GM18861 (cell line): ENCODE measurements at regions not wholly inside any gene's neighbourhood (a gene's known extent, or its start where the extent isn't known, plus 50 kb on each side); places are given as distances from the start of the nearest gene placed in this dataset.
"Not testable (repeated sequence)": the region's sequence is repeated elsewhere in the genome, so short reads cannot be mapped to it uniquely, and the experiment has no call there.

Experiments used
- ATAC-seq: cut with Tn5 transposase; IDR thresholded peaks from one replicate; pipeline ENCODE4 v1.9.1; 2021; ENCODE audit not compliant: unreplicated experiment

GRCh38 chr2:193219413-193219812, 1024.7 kb upstream of the TMEFF2 start:
- no peak for ATAC-seq

GRCh38 chr2:193201583-193201982, 1006.9 kb upstream of the TMEFF2 start:
- ATAC-seq: no peak

DNA sequence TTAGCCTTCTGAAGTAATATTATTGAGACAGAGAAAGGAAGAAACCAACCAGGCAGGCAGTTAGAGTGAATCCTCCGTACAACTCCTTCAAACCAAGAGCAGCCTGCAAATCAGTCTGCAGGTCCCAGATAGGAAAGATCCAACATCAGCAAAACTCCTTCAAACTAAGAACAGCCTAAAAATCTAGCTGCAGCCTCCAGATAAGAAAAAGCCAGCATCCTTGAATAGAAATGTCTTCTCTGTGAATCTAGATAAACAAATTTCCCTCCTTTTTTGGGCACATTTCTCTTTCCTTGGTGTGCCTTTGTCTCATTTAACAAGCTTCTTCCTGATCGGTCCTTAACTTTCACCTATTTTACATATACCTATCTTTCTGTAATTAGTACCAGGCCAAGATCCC, 1004.6 kb upstream of the TMEFF2 start:
- no peak for ATAC-seq

DNA sequence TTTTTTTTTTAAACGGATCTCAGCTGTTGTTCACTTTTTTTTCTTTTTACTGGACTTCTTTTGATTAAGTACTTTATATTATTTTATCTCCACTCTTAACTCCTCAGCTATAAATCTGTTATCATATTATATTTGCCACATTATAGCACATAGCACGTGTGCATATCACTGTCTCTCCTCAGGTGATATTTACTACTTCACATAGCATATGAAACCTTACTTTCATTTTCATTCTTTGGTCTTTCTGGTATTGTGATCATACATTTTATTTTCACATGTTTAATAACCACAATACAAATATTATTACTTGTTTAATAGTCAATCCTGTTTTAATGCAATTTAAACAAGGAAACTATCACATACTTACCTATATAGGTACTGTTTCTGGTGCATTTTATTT, 993.1 kb upstream of the TMEFF2 start:
- peak; percentile 60 for ATAC-seq

DNA sequence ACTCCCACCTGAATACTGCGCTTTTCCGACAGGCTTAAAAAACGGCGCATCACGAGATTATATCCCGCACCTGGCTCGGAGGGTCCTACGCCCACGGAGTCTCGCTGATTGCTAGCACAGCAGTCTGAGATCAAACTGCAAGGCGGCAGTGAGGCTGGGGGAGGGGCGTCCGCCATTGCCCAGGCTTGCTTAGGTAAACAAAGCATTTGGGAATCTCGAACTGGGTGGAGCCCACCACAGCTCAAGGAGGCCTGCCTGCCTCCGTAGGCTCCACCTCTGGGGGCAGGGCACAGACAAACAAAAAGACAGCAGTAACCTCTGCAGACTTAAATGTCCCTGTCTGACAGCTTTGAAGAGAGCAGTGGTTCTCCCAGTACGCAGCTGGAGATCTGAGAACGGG, 976.2 kb upstream of the TMEFF2 start:
- ATAC-seq: not testable (repeated sequence)

DNA sequence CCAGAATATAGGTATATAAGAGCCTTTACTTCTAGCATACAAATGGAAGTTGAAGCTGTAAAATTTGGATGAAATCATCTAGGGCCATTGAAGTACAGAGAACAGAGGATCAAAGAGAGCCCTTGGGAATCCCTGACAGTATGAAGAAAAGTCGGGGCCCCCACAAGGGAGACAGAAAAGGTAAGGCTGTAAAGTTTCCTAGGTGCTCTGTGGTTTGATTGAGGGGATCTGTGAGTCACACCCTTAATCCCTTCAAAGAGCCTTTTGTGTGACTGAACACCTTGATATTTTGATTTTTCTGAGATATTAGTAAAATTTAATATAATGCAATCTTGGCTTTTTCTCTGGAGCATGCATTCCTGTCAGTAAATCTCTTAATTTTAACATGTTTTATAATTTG, 961.7 kb upstream of the TMEFF2 start:
- no peak for ATAC-seq

DNA sequence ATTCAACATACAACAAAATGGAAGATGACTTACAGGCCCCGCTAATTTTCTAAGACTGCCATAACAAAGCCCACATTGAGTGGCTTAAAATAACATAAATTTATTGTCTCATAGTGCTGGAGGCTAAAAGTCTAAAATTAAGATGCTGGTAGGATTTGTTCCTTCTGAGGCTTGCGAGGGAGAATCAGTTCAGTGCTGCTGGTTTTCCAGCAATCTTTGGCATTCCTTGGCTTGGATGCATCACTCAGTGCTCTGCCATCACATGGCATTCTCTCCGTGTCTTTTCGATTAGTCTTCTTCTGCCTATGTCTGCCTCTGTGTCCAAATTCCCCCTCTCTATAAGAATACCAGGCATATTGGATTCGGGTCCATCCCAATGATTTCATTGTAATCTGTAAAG, 959.3 kb upstream of the TMEFF2 start:
- no peak for ATAC-seq

GRCh38 chr2:193153576-193153975, 958.8 kb upstream of the TMEFF2 start:
- no peak for ATAC-seq

- not testable (repeated sequence) for ATAC-seq
Observed at GRCh38 chr2:193142467-193142866, 947.7 kb upstream of the TMEFF2 start.

- ATAC-seq: no peak
Observed at GRCh38 chr2:193141998-193142397, 947.3 kb upstream of the TMEFF2 start.

DNA sequence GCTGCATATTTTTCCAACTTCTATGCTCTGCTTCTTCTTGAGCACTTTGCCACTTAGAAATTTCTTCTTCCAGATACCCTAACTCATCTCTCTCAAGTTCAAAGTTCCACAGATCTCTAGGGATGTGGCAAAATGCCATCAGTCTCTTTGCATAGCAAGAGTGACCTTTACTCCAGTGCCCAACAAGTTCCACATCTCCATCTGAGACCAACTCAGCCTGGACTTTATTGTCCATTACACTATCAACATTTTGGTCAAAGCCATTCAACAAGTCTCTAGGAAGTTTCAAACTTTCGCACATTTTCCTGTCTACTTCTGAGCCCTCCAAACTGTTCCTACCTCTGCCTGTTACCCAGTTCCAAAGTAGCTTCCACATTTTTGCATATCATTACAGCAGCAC, 946.2 kb upstream of the TMEFF2 start:
- not testable (repeated sequence) for ATAC-seq

DNA sequence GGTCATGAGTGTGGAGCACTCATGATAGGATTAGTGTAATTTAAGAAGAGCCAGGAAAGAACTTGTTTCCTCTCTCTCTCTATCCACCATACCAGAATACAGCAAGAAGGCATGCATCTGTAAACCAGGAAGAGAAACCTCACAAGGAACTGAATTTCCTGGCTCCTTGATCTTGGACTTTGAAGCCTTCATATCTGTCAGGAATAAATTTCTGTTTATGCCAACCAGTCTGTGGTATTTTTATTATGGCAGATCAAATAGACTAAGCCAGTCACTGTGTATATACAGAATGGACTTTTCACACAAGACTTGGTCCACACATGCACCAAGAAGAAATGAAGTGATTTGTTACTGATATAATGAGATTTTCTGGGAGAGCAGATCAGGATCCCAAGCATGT, 930.1 kb upstream of the TMEFF2 start:
- no peak for ATAC-seq

DNA sequence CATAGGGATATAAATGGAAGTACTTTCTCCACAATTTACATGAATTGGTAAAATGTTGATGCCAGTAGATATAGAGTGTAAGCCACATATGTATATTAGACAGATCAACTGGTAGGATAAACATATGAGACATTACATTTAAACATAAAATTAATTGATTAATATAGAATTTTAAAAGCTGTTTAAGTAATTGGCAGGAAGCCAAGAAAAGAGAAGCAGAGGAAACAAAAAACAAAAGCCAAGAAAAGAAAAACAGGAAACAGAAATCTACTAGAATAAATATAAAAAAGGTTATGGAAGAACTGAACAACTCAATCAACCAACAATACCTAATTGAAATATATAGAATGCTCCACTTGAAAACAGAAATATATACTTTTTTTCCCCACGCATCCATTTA, 920.1 kb upstream of the TMEFF2 start:
- ATAC-seq: no peak

DNA sequence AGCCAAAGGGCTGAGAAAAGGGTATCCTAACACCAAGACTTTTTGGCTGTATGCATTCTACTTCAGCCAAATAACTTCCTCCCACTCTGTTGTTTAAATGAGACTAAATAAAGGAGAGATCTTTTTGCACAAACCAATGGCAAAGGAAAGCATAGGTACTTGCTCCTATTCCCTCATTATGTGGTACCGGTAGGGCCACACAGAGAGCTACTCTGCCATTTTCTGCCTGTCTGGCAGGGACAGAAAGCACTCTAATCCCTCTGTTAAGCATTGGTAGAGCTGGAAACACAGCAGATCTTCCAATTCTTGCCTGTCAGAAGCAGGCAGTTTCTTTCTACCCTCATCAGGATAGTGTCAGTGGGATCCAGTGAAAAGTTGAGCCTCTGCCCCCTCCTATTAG, 918.3 kb upstream of the TMEFF2 start:
- no peak for ATAC-seq

GRCh38 chr2:193103064-193103463, 908.3 kb upstream of the TMEFF2 start:
- no peak for ATAC-seq

- no peak for ATAC-seq
Observed at GRCh38 chr2:193101591-193101990, 906.9 kb upstream of the TMEFF2 start.

GRCh38 chr2:193088026-193088425, 893.3 kb upstream of the TMEFF2 start:
- no peak for ATAC-seq

GRCh38 chr2:193076995-193077394, 882.3 kb upstream of the TMEFF2 start:
- no peak for ATAC-seq

DNA sequence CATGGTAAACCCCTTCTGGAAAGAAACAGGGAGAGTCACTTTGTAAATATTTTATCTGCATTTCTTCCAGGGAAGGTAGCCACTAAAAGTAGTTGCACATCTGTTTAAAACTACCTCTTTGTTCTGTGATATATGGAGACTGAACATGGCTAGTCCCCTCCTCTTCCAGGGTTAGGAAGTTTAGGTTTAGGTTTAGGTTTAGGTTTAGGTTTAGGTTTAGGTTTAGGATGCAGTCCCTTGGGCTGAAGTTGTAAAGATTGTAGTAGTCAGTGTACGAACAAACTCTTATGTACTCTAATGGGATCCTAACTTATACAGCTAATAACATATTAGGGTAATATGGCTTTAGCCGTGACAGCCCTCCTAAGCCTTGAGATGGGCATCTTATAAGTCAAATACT, 880.2 kb upstream of the TMEFF2 start:
- no peak for ATAC-seq

DNA sequence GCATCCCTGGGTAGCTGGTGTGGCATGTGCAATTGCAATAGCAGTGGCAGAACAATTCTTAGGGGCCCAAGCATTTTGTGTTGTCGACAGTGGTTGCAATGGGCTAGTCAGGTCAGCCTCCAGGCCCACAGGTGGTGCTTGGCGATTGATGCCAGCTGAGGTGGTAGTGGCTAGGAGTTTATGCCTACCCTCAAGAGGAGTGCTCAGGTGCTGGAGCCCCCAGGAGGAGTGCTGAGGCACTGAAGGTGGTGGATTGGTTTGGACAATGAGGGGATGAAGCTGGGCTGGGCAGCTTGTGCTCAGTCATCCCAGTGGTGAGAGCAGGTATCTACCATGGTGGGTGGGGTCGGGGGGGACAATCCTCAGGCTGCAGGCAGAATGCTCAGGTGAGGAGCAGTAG, 877.9 kb upstream of the TMEFF2 start:
- no peak for ATAC-seq

GRCh38 chr2:193025556-193025955, 830.8 kb upstream of the TMEFF2 start:
- ATAC-seq: not testable (repeated sequence)

DNA sequence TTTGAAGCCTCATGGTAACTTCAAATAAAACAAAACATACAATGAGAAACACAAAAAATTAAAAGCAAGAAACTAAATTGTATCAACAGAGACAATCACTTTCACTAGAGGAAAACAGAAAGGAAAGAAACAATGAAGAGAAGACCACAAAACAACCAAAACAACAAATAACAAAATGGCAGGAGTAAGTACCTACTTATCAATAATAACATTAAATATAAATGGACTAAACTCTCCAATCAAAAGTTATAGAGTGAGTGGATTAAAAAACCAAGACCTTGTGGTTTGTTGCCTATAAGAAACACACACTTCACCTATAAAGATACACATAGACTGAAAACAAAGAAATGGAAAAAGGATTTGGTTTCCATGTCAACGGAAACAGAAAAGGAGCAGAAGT, 830.1 kb upstream of the TMEFF2 start:
- no peak for ATAC-seq

DNA sequence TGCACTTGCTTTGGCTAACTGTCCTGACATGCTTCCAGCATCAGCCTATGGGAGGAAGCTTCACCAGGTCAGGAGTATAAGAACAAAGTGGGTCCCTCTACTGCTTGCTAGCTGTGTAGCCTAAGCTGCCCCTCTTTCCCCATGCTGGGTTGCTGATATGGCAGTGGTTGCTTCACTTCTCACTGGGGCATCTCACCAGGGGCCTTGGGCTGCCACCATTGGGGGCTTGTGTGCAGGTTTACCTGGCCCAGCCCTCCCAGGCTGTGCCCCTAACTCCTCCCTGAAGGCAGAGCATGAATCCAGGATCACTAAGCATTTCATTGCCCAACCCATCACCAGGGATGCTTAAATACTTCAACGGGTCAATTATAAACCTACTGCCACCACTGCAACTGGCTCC, 817.1 kb upstream of the TMEFF2 start:
- no peak for ATAC-seq

GRCh38 chr2:192993059-192993458, 798.3 kb upstream of the TMEFF2 start:
- no peak for ATAC-seq
